Activated T-cell treated with anti-CD3 and anti-CD28 coated beads, Interleukin-2, amount 50 U/mL, for 72 hours (primary cell): ENCODE measurements at regions not wholly inside any gene's neighbourhood (a gene's known extent, or its start where the extent isn't known, plus 50 kb on each side); places are given as distances from the start of the nearest gene placed in this dataset.

Experiments
- ATAC-seq, 2 donors: fragments of 150-1000 bp; cut with Tn5 transposase; replicated peaks in 1 of 2; 2 replicates each; pipeline ENCODE4 v1.10.0; 2021; ENCODE audit warnings: moderate library complexity in 2 of 2, mild to moderate bottlenecking in 1 of 2
- DNase-seq, 2 donors: peaks; one replicate each; pipeline ENCODE4 v3.0.0; 2021 to 2022; ENCODE audit warnings: mixed read lengths in 1 of 2
- H3K27ac Mint-ChIP-seq: one replicate; pipeline ENCODE4 v1.8.0; 2022; ENCODE audit warnings: mild to moderate bottlenecking, moderate library complexity, mixed read lengths
- H3K27me3 Mint-ChIP-seq: one replicate; pipeline ENCODE4 v1.8.0; 2022; ENCODE audit warnings: low read depth, mixed read lengths
- H3K36me3 Mint-ChIP-seq, 2 donors: one replicate each; pipeline ENCODE4 v1.8.0; 2022; ENCODE audit warnings: mixed read lengths in 2 of 2, mild to moderate bottlenecking in 1 of 2; ENCODE audit not compliant: insufficient read depth in 2 of 2
- H3K4me1 Mint-ChIP-seq: one replicate; pipeline ENCODE4 v1.8.0; 2022; ENCODE audit warnings: low read depth, mixed read lengths
- H3K4me3 Mint-ChIP-seq, 2 donors: one replicate each; pipeline ENCODE4 v1.8.0; 2022; ENCODE audit warnings: mild to moderate bottlenecking in 2 of 2, mixed read lengths in 2 of 2, moderate library complexity in 2 of 2
- H3K9me3 Mint-ChIP-seq, 2 donors: one replicate each; pipeline ENCODE4 v1.8.0; 2022; ENCODE audit warnings: mixed read lengths in 2 of 2

DNA sequence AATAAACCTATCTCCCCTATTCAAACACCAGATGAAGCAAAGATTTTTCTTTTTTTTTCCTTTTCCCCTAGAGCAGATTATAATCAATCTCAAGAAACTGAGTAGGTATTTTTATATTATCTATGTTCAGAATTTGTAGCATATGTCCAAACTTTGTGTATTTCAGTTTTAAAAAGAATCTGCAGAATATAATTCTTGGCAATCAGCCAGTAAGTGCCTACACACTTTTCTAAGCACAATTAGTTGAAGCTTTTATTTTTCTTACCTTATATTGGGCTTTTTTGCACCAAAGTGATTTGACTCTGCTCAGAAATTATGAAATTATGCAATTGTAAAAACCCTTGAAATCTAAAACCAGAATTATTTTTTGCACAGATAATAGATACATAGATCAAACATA, 315.8 kb upstream of the PHF14 start:
- no peak for ATAC-seq
- no peaks in the 10 kb centered on the region for H3K4me1 Mint-ChIP-seq
- no peak overlapping the region for H3K27ac Mint-ChIP-seq
- H3K4me3 Mint-ChIP-seq = no peak overlapping the region
- H3K27me3 Mint-ChIP-seq = no peaks in the 10 kb centered on the region
- H3K9me3 Mint-ChIP-seq = no peaks in the 10 kb centered on the region
- no peaks in the 10 kb centered on the region for H3K36me3 Mint-ChIP-seq
- DNase-seq = no peak

DNA sequence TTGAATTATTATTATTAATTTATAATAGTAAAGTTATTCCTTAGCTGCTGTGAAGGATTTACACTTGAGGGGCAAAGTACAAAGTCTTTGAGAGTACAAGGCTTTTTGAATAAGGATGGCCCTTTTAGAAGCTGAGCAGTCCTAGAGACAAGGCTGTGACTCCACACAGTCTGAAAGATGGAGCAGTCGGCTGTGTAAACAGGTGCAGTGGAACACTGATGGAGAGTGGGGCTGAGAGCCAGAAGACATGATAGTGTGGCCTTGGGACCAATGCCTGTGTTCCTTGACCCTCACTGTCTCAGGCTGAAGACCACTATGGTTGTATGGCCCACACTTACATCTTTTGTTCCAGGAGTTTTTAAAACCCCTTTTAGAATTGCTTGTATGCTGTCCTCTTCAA, 311.2 kb upstream of the PHF14 start:
- no peak for DNase-seq
- Mint-ChIP-seq H3K4me3 (no peak overlapping the region), H3K9me3 (no peaks in the 10 kb centered on the region)

DNA sequence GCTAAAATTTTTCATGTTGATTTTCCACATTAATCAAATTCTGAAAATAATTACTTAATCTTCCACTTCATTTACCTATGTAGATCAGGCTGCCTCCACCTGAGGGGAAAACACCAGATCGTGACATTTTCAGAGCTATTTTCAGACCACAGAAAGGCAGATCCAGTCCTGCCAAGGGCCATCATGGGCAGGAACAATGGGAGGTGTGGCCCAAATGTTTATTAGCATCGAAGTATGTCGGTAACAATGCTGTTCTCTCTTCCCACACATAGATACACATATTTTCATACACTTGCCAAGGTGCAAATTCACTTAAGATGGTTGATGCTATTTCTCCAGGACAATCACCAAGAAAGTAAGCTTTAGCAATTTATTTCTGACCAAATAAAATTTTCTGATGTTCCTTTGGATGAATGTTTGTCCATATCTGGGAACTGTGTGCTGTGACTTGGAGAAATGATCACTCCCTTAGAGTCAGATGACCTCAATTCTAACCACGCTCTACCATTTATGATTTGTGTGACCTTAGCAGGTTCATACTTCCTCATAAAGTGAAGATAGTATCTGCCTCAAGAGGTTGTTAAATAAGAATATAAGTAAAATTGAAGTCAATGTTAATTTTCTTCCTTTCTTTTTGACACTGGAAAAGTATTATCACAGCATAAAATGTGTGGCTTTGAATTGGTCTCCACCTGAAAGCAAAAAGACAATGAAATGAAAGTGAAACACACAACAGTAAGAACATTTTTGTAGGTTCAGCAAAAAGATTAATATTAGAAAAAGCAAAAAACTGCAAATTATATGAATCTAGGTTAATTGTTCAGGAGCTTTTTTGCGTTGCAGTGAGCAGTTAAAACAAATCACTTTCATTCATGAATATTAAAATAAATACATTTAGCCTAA, 310.4 kb upstream of the PHF14 start:
- Mint-ChIP-seq H3K4me1 (no peaks in the 10 kb centered on the region), H3K27me3 (no peaks in the 10 kb centered on the region), H3K4me3 (no peak overlapping the region), H3K9me3 (no peaks in the 10 kb centered on the region), H3K36me3 (no peaks in the 10 kb centered on the region), H3K27ac (no peak overlapping the region)
- DNase-seq (no peak), ATAC-seq (no peak)

More for the DNA sequence above, 311.2 kb upstream of the PHF14 start:
- Mint-ChIP-seq H3K36me3 (no peaks in the 10 kb centered on the region), H3K27me3 (no peaks in the 10 kb centered on the region), H3K4me1 (no peaks in the 10 kb centered on the region), H3K27ac (no peak overlapping the region)
- ATAC-seq = no peak

DNA sequence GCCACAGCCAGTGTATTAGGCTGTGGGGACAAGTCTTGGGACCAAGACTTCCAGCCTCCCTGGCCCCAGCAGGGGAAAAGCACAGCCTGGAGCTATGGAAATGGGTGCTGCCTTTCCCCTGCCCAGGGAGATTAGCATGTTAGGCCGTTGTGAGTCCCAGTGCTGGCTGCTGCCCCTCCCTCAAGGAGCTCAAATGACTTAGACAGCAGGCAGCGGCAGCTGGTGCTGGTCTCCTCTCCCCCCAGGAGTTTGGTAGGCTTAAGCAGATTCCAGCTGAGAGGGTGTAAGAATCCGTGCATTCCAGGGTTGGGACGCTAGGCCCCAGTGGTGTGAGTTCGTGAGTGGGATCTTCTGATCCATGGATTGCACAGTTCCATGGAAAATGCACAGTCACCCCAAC, 301.5 kb upstream of the PHF14 start:
- Mint-ChIP-seq H3K27ac (no peak overlapping the region), H3K27me3 (no peaks in the 10 kb centered on the region), H3K4me1 (no peaks in the 10 kb centered on the region), H3K36me3 (no peaks in the 10 kb centered on the region), H3K9me3 (peaks cover 0 to 11% of the 10 kb centered on the region in 2 donors), H3K4me3 (no peak overlapping the region)
- DNase-seq = no peak
- no peak for ATAC-seq

DNA sequence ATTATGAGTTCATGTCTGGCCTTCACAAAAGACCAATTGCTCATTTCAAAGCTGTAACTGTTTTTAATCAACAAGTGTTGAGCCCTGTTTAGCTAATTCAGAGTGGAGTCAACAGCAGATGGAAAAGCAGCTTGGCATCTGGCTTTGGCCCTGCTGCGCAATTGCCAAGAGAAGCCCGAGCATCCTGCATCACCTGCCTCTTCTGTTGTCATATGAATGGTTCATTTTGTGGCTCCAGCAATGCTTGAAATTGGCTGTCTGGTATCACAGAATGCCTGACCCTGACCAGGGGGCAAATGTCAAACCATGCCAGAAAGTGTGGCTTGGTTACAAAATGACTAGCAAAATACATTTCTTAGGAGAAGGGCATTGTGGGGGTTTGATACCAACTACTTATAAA, 296.5 kb upstream of the PHF14 start:
- no peak for ATAC-seq
- no peak overlapping the region for H3K27ac Mint-ChIP-seq
- no peaks in the 10 kb centered on the region for H3K4me1 Mint-ChIP-seq

DNA sequence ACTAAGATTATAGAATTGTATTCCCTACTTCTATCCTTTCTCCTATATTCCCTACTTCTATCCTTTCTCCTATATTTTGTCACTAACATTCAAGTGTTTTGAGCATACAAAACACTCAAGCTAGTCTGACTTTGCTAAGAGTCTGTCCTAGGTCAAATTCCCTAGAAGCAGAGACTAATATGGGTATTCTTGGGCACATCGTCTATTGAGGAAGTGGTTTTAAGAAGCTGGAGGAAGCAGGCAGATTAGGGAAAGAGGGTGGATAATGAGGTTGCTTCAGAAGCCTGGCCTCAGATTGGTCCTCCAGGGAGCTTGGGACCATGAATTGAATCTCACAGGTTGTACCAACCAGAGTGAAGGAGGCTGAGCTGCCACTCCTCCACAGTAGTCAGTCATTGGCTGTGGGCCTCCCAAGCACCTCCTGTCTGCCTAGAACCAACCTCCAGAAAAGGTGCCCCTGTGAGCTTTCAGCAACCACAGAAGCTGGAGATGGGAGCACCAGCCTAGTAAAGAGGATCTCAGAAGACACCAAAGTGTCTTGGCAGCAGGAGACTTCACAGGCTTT, 295.9 kb upstream of the PHF14 start:
- H3K36me3 Mint-ChIP-seq = no peaks in the 10 kb centered on the region
- no peaks in the 10 kb centered on the region for H3K27me3 Mint-ChIP-seq
- DNase-seq (no peak), ATAC-seq (no peak)
- no peaks in the 10 kb centered on the region for H3K9me3 Mint-ChIP-seq
- H3K4me1 Mint-ChIP-seq = no peaks in the 10 kb centered on the region
- H3K27ac Mint-ChIP-seq = no peak overlapping the region
- no peak overlapping the region for H3K4me3 Mint-ChIP-seq

More for the DNA sequence above, 296.5 kb upstream of the PHF14 start:
- no peak overlapping the region for H3K4me3 Mint-ChIP-seq
- no peaks in the 10 kb centered on the region for H3K36me3 Mint-ChIP-seq
- H3K9me3 Mint-ChIP-seq = no peaks in the 10 kb centered on the region
- no peak for DNase-seq
- no peaks in the 10 kb centered on the region for H3K27me3 Mint-ChIP-seq

DNA sequence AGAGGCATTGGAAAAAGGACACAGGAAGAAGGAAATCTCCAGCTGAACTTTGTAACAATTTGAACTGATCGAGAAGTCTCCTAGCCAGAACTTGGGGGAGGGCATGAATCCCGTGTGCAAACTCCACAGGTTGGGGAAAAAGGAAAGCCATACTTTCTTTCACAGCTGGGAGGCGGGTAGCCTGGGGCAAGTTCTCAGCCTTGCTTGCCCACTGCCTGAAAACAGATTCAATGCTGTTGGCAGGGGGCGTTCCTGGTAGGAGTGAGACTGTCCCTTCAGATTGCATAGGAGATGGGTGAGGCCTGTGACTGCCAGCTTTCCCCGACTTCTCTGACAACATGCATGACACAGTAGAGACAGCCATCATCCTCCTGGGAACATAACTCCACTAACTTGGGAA, 289.1 kb upstream of the PHF14 start:
- DNase-seq = no peak
- Mint-ChIP-seq H3K4me1 (no peaks in the 10 kb centered on the region), H3K4me3 (no peak overlapping the region), H3K27ac (no peak overlapping the region), H3K9me3 (peaks cover 5 to 6% of the 10 kb centered on the region in 2 donors), H3K36me3 (peaks cover 0 to 3% of the 10 kb centered on the region in 2 donors), H3K27me3 (peaks cover 13% of the 10 kb centered on the region)
- ATAC-seq = no peak

DNA sequence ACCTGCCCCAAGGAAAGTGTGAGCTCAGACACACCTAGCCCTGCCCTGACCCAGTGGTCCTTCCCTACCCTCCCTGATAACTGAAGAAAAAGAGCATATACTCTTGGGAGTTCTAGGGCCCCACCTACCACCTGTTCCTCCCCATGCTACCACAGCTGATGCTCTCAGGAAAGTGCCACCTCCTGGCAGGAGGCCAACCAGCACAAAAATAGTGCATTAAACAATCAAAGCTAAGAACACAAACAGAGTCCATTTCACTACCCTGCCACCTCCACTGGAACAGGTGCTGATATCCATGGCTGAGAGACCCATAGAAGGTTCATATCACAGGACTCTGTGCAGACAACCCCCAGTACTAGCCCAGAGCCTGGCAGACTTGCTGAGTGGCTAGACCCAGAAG, 288.6 kb upstream of the PHF14 start:
- Mint-ChIP-seq H3K4me1 (no peaks in the 10 kb centered on the region), H3K9me3 (peaks cover 6% of the 10 kb centered on the region in 2 donors), H3K27me3 (peaks cover 13% of the 10 kb centered on the region), H3K27ac (no peak overlapping the region), H3K4me3 (no peak overlapping the region), H3K36me3 (peaks cover 0 to 3% of the 10 kb centered on the region in 2 donors)
- ATAC-seq (no peak), DNase-seq (no peak)

DNA sequence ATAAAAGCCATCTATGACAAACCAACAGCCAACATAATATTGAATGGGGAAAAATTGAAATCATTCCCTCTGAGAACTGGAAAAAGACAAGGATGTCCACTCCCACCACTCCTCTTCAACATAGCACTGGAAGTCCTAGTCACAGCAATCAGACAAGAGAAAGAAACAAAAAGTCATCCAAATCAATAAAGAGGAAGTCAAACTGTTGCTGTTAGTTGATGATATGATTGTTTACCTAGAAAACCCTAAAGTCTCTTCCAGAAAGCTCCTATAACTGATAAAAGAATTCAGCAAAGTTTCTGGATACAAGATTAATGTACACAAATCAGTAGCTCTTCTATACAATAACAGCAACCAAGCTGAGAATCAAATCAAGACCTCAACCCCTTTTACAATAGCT, 285.1 kb upstream of the PHF14 start:
- DNase-seq (no peak), ATAC-seq (no peak)
- H3K36me3 Mint-ChIP-seq = peaks cover 0 to 3% of the 10 kb centered on the region in 2 donors
- H3K27me3 Mint-ChIP-seq = peaks cover 13% of the 10 kb centered on the region
- peaks cover 6% of the 10 kb centered on the region in 2 donors for H3K9me3 Mint-ChIP-seq
- no peaks in the 10 kb centered on the region for H3K4me1 Mint-ChIP-seq
- no peak overlapping the region for H3K4me3 Mint-ChIP-seq
- no peak overlapping the region for H3K27ac Mint-ChIP-seq

DNA sequence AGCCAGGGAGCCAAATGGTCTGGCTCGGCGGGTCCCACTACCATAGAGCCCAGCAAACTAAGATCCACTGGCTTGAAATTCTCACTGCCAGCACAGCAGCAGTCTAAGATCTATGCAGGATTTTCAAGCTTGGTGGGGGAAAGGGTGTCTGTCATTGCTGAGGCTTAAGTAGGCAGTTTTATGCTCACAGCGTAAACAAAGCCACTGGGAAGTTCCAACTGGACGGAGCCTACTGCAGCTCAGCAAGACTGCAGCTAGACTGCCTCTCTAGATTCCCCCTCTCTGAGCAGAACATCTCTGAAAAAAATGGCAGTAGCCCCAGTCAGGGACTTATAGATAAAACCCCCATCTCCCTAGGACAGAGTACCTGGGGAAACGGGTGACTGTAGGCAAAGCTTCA, 277.6 kb upstream of the PHF14 start:
- H3K4me3 Mint-ChIP-seq = no peak overlapping the region
- H3K4me1 Mint-ChIP-seq = no peaks in the 10 kb centered on the region
- H3K36me3 Mint-ChIP-seq = peaks cover 0 to 4% of the 10 kb centered on the region in 2 donors
- H3K27ac Mint-ChIP-seq = no peak overlapping the region
- H3K27me3 Mint-ChIP-seq = no peaks in the 10 kb centered on the region
- DNase-seq = no peak
- no peak for ATAC-seq
- peaks cover 10 to 16% of the 10 kb centered on the region in 2 donors for H3K9me3 Mint-ChIP-seq

DNA sequence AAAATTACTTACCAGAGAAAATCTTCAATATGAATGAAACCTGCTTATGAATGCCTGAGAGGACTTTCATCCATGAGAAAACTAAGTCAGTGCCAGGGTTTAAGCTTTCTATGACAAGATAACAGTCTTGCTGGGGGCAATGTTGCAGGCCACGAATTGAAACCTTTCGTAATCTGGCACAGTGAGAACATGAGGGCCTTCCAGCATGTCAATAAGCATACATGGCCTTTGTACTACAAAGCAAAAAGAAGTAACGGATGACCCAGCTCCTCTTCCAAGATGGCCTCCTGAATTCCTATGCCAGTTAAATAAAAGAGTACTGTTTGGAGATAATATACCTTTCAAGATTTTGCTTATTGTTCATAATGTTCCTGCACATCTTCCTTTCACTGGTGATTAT, 270.6 kb upstream of the PHF14 start:
- ATAC-seq = no peak
- Mint-ChIP-seq H3K27me3 (no peaks in the 10 kb centered on the region), H3K27ac (no peak overlapping the region), H3K36me3 (peaks cover 0 to 2% of the 10 kb centered on the region in 2 donors), H3K4me1 (no peaks in the 10 kb centered on the region), H3K4me3 (no peak overlapping the region), H3K9me3 (peaks cover 8 to 11% of the 10 kb centered on the region in 2 donors)
- DNase-seq = no peak

DNA sequence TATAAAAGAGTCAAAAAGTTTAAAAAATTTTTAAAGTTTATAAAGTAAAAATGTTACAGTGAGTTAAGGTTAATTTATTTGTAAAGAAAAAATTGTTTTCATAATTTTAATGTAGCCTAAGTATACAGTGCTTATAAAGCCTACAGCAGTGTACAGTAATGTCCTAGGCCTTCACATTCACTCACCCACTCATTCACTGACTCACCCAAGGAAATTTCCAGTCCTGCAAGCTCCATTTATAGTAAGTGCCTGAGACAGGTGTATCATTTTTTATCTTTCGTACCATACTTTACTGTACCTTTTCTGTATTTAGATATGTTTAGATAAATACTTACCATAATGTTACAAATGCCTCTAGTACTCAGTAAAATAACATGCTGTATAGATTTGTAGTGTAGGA, 269.7 kb upstream of the PHF14 start:
- H3K9me3 Mint-ChIP-seq = peaks cover 4 to 6% of the 10 kb centered on the region in 2 donors
- no peak overlapping the region for H3K4me3 Mint-ChIP-seq
- DNase-seq (no peak), ATAC-seq (no peak)
- H3K36me3 Mint-ChIP-seq = no peaks in the 10 kb centered on the region
- no peaks in the 10 kb centered on the region for H3K27me3 Mint-ChIP-seq
- no peak overlapping the region for H3K27ac Mint-ChIP-seq
- no peaks in the 10 kb centered on the region for H3K4me1 Mint-ChIP-seq

DNA sequence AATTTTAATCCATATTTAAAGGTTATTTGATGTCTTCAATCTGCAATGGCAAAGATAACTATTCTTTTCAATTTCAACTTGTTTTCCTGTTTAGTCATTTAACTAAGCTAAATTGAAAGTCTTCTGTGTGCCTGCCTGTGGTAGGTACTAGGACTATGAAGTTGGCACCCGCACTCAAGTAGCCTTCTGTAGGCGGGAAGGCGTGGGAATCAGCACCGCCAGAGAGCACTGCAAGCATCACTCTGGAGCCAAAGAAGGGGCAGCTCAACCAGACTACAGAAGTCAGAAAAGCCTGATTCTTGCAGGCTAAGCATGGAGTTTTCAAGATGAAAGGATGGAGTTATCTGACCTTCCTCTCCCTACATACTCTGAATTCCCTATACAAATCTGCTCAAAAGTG, 269.0 kb upstream of the PHF14 start:
- H3K4me1 Mint-ChIP-seq = no peaks in the 10 kb centered on the region
- H3K36me3 Mint-ChIP-seq = no peaks in the 10 kb centered on the region
- no peak overlapping the region for H3K4me3 Mint-ChIP-seq
- ATAC-seq (no peak), DNase-seq (no peak)
- H3K27me3 Mint-ChIP-seq = no peaks in the 10 kb centered on the region
- no peak overlapping the region for H3K27ac Mint-ChIP-seq
- peaks cover 2 to 6% of the 10 kb centered on the region in 2 donors for H3K9me3 Mint-ChIP-seq
